ENCODE measurements at regions not wholly inside any gene's neighbourhood (a gene's known extent, or its start where the extent isn't known, plus 50 kb on each side); places are given as distances from the start of the nearest gene placed in this dataset.

DNA sequence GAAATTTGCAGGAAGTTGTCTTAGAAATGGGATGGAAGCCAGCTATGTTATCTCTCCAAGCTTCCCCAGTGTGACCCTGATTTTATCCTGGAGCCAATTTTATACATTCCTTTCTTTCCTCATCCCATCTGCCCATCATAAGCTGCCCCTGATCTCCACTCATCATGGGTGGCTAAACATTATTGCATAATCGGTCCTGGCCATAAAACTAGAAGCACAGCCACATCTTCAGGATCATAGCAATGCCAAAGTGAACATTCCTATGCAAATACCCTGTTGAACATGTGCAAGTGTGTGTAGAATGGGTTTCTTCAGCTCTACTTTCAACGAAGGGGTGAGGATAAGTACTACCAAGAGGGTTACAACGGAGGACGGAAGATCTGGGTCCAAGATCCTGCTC is 50.6 kb upstream of the COG2 start:
- H3K27me3 ChIP-seq, result no peaks in the 10 kb centered on the region
- H3K9me3 ChIP-seq, result no peaks in the 10 kb centered on the region
- no peaks in the 10 kb centered on the region for H3K4me1 ChIP-seq
- TF ChIP-seq, protein P1, sequence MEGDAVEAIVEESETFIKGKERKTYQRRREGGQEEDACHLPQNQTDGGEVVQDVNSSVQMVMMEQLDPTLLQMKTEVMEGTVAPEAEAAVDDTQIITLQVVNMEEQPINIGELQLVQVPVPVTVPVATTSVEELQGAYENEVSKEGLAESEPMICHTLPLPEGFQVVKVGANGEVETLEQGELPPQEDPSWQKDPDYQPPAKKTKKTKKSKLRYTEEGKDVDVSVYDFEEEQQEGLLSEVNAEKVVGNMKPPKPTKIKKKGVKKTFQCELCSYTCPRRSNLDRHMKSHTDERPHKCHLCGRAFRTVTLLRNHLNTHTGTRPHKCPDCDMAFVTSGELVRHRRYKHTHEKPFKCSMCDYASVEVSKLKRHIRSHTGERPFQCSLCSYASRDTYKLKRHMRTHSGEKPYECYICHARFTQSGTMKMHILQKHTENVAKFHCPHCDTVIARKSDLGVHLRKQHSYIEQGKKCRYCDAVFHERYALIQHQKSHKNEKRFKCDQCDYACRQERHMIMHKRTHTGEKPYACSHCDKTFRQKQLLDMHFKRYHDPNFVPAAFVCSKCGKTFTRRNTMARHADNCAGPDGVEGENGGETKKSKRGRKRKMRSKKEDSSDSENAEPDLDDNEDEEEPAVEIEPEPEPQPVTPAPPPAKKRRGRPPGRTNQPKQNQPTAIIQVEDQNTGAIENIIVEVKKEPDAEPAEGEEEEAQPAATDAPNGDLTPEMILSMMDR (IDR thresholded peaks at IDR 0.05), result no peak
- TF ChIP-seq POLR2A (IDR thresholded peaks at IDR 0.05), result no peak
- 57 to 61% methylated on average over 4 of the region's 4 CpGs for WGBS, 2 donors
- no peak overlapping the region for H3K4me3 ChIP-seq (replicated peaks in 1 of 3)
- DNase-seq, result no peak
- intact Hi-C loops (cut with DNase I), result no loop called here
- no peak overlapping the region for H3K27ac ChIP-seq
- no peaks in the 10 kb centered on the region for H3K36me3 ChIP-seq

DNA sequence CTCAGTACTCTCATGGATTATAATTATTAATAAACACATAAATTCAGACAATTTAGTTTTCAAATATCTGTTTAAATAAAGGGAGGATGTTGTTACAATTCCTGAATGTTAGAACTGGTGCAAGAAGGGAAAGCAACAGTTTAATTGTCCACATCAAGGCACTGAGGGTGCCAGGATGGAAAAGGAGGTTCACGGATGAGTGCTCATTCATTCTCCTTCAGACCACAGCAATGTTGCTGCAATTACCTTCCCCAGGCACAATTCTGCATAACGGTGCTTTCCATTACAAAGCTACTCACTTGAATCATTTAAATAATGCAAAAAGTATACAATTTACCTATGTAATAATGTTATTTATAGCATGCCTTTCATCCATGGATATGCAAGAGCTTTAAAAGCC is 52.3 kb upstream of the COG2 start:
- DNase-seq, result no peak
- intact Hi-C loops (cut with DNase I), result no loop called here
- Histone ChIP-seq H3K27ac (no peak overlapping the region), H3K4me1 (no peaks in the 10 kb centered on the region), H3K27me3 (no peaks in the 10 kb centered on the region), H3K36me3 (no peaks in the 10 kb centered on the region), H3K4me3 (replicated peaks in 1 of 3) (no peak overlapping the region), H3K9me3 (no peaks in the 10 kb centered on the region)
- 25 to 30% methylated on average over 2 of the region's 2 CpGs for WGBS, 2 donors
- TF ChIP-seq, protein P1 (IDR thresholded peaks at IDR 0.05), result no peak
- no peak for TF ChIP-seq POLR2A (IDR thresholded peaks at IDR 0.05)

DNA sequence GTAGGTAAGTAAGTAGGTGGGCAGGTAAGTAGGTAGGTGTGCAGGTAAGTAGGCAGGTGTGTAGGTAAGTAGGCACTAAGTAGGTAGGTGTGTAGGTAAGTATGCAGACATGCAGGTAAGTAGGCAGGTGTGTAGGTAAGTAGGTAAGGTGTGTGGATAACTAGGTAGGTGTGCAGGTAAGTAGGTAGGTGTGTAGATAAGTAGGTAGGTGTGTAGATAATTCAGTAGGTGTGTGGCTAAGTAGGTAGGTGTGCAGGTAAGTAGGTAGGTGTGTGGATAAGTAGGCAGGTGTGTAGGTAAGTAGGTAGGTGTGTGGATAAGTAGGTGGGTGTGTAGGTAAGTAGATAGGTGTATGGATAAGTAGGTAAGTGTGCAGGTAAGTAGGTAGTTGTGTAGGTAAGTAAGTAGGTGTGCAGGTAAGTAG is 53.9 kb upstream of the COG2 start:
- Histone ChIP-seq H3K27me3 (no peaks in the 10 kb centered on the region), H3K36me3 (no peaks in the 10 kb centered on the region), H3K4me1 (no peaks in the 10 kb centered on the region), H3K9me3 (no peaks in the 10 kb centered on the region), H3K27ac (no peak overlapping the region), H3K4me3 (replicated peaks in 1 of 3) (no peak overlapping the region)
- intact Hi-C loops (cut with DNase I), result no loop called here
- DNase-seq, result no peak
- TF ChIP-seq POLR2A (IDR thresholded peaks at IDR 0.05), result no peak
- TF ChIP-seq, protein P1 (IDR thresholded peaks at IDR 0.05), result no peak

DNA sequence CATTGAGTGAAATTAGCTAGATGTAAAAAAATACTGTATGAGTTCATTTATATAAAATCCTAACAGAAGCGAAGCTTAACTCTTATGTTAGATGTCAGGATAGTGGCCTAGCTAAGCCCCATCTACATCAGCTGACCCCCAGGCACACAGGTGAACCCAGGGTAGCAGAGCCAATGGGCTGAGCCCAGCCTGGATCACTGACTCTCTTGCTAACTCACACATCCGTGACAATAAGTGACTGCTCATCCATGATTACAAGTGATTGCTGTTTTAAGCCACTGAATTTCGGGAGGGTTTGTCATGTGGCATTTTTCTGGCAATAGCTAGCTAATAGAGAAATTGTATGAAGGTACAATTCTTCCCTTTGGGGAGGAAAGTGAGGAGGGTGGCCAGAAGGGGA is 55.2 kb upstream of the COG2 start:
- TF ChIP-seq, protein P1 (IDR thresholded peaks at IDR 0.05), result no peak
- TF ChIP-seq POLR2A (IDR thresholded peaks at IDR 0.05), result no peak
- no peaks in the 10 kb centered on the region for H3K9me3 ChIP-seq
- H3K36me3 ChIP-seq, result no peaks in the 10 kb centered on the region
- no peaks in the 10 kb centered on the region for H3K4me1 ChIP-seq
- H3K27me3 ChIP-seq, result no peaks in the 10 kb centered on the region
- no peak overlapping the region for H3K27ac ChIP-seq
- WGBS, 2 donors, result 55 to 60% methylated on average over 3 of the region's 3 CpGs
- intact Hi-C loops (cut with DNase I), result no loop called here
- DNase-seq, result peak; percentile 34 to 45
- no peak overlapping the region for H3K4me3 ChIP-seq (replicated peaks in 1 of 3)

DNA sequence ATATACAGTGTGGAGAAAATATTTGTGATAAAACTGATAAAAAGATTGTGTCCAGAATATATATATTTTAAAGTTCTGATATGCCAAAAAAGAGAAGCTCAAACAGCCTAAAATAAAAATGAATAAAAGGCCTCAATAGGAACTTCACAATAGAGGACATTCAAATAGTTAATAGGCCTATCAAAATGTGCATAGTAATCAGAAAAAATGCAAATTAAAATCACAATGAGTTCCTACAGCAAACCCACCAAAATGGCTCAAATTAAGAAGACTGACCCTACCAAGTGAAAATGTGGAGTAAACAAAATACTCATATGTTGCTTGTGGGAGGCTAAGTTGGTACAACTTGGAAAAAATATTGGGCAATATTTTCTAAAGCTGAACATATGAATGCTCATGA is 57.6 kb upstream of the COG2 start:
- no peak for DNase-seq
- intact Hi-C loops (cut with DNase I), result no loop called here
- no peaks in the 10 kb centered on the region for H3K9me3 ChIP-seq

More for the DNA sequence above, 57.6 kb upstream of the COG2 start:
- no peak overlapping the region for H3K27ac ChIP-seq
- H3K36me3 ChIP-seq, result no peaks in the 10 kb centered on the region
- H3K4me3 ChIP-seq (replicated peaks in 1 of 3), result no peak overlapping the region
- no peaks in the 10 kb centered on the region for H3K27me3 ChIP-seq
- no peaks in the 10 kb centered on the region for H3K4me1 ChIP-seq
- TF ChIP-seq POLR2A (IDR thresholded peaks at IDR 0.05), result no peak
- TF ChIP-seq, protein P1 (IDR thresholded peaks at IDR 0.05), result no peak
